Epithelial cell of prostate (primary cell): ENCODE measurements at regions not wholly inside any gene's neighbourhood (a gene's known extent, or its start where the extent isn't known, plus 50 kb on each side); places are given as distances from the start of the nearest gene placed in this dataset.

ENCODE experiments used
- DNase-seq: peaks from one replicate; pipeline ENCODE4 v3.0.0-alpha.2; 2011; ENCODE audit warnings: low read depth, low spot score
- H3K27ac ChIP-seq: fragments of 450-650 bp; 2 replicates; pipeline ENCODE4 v1.5.1; 2017; ENCODE audit warnings: mild to moderate bottlenecking

- DNase-seq: no peak
- no peak overlapping the region for H3K27ac ChIP-seq
Measured at GRCh38 chr9:86707932-86708510, 239.3 kb downstream of the GAS1 start.

- no peak for DNase-seq
- no peak overlapping the region for H3K27ac ChIP-seq
Measured at GRCh38 chr9:86706391-86706790, 240.9 kb downstream of the GAS1 start.

- peak; percentile 20 for DNase-seq
- H3K27ac ChIP-seq: no peak overlapping the region
Measured at GRCh38 chr9:86705490-86705889, 241.8 kb downstream of the GAS1 start.

GRCh38 chr9:86703346-86703745 lies 244.0 kb downstream of the GAS1 start:
- H3K27ac ChIP-seq: no peak overlapping the region
- no peak for DNase-seq

GRCh38 chr9:86700629-86701028 lies 246.7 kb downstream of the GAS1 start:
- H3K27ac ChIP-seq: no peak overlapping the region
- no peak for DNase-seq

- H3K27ac ChIP-seq: no peak overlapping the region
- no peak for DNase-seq
Measured at GRCh38 chr9:86697999-86698398, 249.3 kb downstream of the GAS1 start.

- DNase-seq: no peak
- no peak overlapping the region for H3K27ac ChIP-seq
Measured at GRCh38 chr9:86697213-86697612, 250.1 kb downstream of the GAS1 start.

GRCh38 chr9:86695910-86696424 lies 251.3 kb downstream of the GAS1 start:
- DNase-seq: no peak
- no peak overlapping the region for H3K27ac ChIP-seq

- no peak for DNase-seq
- no peak overlapping the region for H3K27ac ChIP-seq
Measured at GRCh38 chr9:86690034-86690433, 257.3 kb downstream of the GAS1 start.

- no peak for DNase-seq
- no peak overlapping the region for H3K27ac ChIP-seq
Measured at GRCh38 chr9:86687788-86688187, 259.5 kb downstream of the GAS1 start.

GRCh38 chr9:86685556-86685955 lies 261.8 kb downstream of the GAS1 start:
- no peak overlapping the region for H3K27ac ChIP-seq

GRCh38 chr9:86684148-86684547 lies 263.2 kb downstream of the GAS1 start:
- no peak overlapping the region for H3K27ac ChIP-seq
- no peak for DNase-seq

More at GRCh38 chr9:86685556-86685955, 261.8 kb downstream of the GAS1 start:
- no peak for DNase-seq

- DNase-seq: no peak
- no peak overlapping the region for H3K27ac ChIP-seq
Measured at GRCh38 chr9:86682240-86682639, 265.1 kb downstream of the GAS1 start.

GRCh38 chr9:86679909-86680308 lies 267.4 kb downstream of the GAS1 start:
- DNase-seq: no peak
- no peak overlapping the region for H3K27ac ChIP-seq

GRCh38 chr9:86676396-86676795 lies 270.9 kb downstream of the GAS1 start:
- no peak for DNase-seq
- no peak overlapping the region for H3K27ac ChIP-seq

- no peak for DNase-seq
- H3K27ac ChIP-seq: no peak overlapping the region
Measured at GRCh38 chr9:86675805-86676204, 271.5 kb downstream of the GAS1 start.

GRCh38 chr9:86674487-86674886 lies 272.8 kb downstream of the GAS1 start:
- DNase-seq: no peak
- H3K27ac ChIP-seq: no peak overlapping the region

- DNase-seq: no peak
Measured at GRCh38 chr9:86672966-86673365, 274.3 kb downstream of the GAS1 start.

GRCh38 chr9:86672301-86672700 lies 275.0 kb downstream of the GAS1 start:
- DNase-seq: no peak
- H3K27ac ChIP-seq: no peak overlapping the region

More at GRCh38 chr9:86672966-86673365, 274.3 kb downstream of the GAS1 start:
- no peak overlapping the region for H3K27ac ChIP-seq

- no peak for DNase-seq
- no peak overlapping the region for H3K27ac ChIP-seq
Measured at GRCh38 chr9:86671018-86671417, 276.3 kb downstream of the GAS1 start.

- no peak overlapping the region for H3K27ac ChIP-seq
- DNase-seq: no peak
Measured at GRCh38 chr9:86670536-86670935, 276.8 kb downstream of the GAS1 start.

- no peak for DNase-seq
- no peak overlapping the region for H3K27ac ChIP-seq
Measured at GRCh38 chr9:86670076-86670475, 277.2 kb downstream of the GAS1 start.
